Stimulated activated CD4-positive, alpha-beta T cell treated with anti-CD3 and anti-CD28 coated beads, Interleukin-1b, Interleukin-23, amount 100 ng/mL, for 1 hour (primary cell): ENCODE measurements at regions not wholly inside any gene's neighbourhood (a gene's known extent, or its start where the extent isn't known, plus 50 kb on each side); places are given as distances from the start of the nearest gene placed in this dataset.

Experiments used
- DNase-seq, 2 donors: peaks; one replicate each; pipeline ENCODE4 v3.0.0-alpha.2; 2020; ENCODE audit warnings: low read depth in 2 of 2

DNA sequence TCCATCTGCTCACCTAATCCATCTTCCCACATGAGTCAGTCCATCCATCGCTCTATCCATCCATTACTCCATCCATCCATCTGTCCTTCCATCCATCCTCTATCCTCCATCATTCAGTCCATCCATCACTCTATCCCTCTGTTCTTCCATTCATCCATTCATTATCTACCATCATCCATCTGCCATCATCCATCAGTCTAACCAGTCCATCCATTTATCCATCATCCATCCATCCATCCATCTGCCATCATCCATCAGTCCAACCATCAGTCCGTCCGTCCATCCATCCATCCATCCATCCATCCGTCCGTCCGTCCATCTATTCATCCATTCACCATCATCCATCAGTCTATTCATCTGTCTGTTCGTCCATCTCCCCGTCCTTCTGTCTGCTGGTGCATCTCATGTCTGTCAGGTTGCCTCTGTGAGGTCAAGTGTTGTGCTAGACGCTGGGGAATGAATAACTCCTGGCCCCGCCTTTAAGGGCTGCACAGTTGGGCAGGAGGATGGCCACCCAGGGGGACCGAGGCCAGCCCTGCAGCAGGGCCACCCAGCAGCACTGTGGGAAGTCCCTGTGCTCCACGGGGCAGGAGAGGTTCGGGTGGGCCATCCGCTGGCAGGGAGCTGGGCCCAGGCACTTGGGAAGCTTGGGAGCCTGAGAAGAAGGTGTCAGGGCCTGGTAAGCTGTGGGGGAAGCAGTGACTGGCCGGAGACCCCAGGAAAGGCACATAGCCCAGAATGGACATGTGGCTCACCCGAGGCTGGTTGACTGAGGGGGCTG, 137.1 kb downstream of the CTTN start:
- no peak for DNase-seq

DNA sequence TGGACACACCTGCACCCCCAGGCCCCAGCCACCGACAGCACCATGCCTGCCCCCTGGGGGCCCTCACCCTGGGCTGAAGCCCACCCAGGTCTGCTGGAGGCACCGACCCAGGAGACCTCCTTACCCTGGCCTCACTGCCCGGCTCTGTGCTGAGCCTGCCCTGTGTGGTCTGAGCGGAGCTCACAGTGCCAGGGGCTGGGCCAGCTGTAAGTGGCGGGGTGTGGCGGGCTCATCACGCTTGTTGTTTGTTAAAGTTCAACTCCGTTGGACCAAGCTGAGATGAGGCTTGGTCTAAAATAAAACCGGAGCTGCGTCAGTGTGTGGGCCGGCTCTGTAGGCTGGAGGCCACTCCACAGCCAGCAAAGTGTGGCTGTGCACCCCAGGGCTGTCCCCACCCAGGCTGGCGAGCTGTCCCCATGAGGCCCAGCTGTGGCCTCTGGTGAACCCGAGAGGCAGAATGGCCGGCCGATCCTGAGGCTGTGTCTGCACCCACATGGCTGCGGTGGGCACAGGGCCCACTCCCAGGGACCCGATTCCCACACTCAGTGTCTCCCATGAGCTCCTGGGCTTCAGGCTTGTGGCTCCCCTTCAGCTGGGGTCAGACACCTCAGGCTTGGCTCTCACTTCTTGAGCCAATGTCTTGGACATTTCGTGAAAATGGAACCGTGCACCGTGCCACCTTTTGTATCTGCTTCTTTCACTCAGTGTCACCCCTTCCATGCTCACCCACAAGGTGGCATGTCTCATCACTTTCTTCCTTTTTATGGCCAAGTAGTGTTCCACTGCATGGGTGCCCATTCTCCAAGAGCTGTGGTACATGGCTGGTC, 137.9 kb downstream of the CTTN start:
- no peak for DNase-seq

DNA sequence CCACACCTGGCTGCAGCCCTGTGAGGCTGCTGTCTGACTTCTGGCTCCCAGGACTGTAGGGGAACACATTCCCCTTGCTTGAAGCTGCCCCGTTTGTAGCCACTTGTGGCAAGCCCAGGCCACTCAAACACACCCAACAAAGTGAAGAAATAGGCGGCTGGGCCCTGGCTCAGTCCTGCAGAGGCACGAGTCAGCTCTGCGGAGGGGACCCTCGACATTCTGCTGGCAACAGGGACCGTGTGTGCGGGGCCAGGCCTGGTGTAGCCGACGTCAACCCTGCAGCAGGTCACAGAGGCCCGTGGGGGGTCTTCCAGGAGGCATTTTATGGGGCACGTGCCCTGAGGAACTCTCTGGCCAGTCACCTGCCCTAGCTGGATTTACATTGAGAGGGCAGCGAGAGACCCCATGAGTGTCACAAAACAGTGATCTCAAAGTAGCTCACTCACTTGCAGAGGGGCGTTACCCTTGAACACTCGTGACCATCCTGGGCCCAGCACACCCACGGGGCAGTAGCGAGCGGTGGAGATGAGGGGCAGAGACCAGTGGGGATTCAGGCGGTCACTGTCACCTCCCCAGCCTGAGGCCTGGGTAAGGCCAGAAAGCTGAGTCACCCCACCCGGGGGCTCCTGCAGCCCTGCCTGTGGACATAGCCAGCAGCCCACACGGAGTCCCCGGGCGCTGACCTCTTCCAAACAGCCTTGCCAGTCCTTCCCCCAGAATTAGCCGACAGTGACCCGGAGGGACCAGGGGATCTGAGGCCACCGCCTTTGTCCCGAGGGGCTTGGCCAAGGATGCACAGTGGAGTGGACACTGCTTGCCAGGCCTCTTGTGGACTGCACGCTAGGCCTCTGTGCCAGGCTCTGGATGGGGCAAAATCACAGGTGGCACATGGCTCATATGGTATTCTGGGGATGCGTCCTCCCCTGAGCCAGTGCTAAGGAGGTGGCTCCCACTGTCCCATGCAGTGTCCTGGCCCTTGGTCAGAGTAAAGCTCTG, 139.5 kb downstream of the CTTN start:
- no peak for DNase-seq

- no peak for DNase-seq
Observed at GRCh38 chr11:70538641-70539359, 140.5 kb downstream of the CTTN start.

DNA sequence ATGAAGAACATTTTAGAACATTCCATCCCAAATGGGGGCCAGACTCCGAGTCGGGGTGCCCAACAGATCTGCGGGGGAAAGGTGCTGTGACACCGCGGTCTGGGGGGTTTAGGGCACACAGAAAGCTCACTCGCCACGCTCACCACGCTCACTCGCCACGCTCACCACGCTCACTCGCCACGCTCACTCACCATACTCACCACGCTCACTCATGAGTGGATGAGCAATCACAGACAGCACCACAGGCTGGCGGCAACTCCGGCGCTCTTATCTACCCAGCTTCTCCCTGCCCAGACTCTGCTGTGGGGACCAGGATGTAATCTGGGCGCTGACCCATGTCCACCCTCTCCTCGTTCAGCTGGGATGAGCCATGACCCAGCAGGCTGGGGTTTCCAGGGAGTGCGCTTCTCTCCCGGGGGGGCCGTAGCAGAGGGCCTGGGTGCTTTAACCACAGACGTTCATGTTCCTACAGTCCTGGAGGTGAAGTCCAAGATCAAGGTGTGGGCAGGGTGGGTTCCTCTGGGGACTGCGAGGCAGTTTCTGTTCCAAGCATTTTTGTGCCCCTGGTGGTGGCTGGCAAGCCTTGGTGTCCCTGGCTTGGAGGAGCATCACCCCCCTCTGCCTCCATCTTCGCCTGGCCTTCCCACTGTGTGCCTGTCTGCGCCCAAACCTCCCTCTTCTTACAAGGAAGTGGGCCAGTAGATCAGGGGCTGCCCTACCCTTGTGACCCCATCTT, 141.2 kb downstream of the CTTN start:
- DNase-seq: no peak

- no peak for DNase-seq
Observed at GRCh38 chr11:70540196-70540595, 141.9 kb downstream of the CTTN start.

DNA sequence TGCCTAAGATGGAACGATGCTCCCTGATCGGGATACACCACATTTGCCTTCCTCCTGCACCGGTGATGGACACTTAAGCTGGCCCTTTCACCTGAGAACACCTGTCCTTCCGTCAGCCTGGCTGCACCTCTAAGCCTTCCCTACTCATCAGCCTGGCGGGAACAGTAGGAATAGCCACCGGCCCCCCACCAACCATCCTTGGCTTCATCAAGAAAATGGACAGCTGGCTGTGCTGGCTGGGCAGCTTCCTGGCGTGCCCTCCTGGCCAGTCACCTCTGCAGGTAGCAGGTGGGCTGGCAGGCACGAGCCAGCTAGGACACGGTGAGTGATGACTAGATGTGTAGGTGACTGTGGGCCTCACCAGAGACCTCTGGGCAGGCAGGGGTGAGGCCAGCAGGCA, 142.8 kb downstream of the CTTN start:
- DNase-seq: no peak

GRCh38 chr11:70541699-70542098, 143.4 kb downstream of the CTTN start:
- no peak for DNase-seq

GRCh38 chr11:70542406-70542805, 144.1 kb downstream of the CTTN start:
- no peak for DNase-seq

- DNase-seq: no peak
Observed at GRCh38 chr11:70542811-70543210, 144.5 kb downstream of the CTTN start.

DNA sequence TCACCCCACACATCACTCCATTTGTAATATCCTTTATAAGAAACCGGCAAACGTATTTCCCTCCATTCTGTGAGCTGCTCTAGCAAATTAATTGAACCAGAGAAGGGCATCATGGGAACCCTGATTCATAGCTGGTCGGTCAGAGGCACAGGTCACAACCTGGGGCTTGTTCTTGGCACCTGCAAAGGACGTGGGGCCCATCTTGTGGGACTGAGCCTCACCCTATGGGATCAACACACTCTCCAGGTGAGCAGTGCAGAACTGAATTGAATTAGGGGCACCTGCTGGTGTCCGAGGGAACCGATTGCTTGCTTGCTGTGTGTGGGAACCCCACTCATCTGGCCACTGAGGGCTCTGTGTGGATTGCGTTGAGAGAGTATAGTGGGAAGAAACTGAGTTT, 145.3 kb downstream of the CTTN start:
- DNase-seq: no peak

DNA sequence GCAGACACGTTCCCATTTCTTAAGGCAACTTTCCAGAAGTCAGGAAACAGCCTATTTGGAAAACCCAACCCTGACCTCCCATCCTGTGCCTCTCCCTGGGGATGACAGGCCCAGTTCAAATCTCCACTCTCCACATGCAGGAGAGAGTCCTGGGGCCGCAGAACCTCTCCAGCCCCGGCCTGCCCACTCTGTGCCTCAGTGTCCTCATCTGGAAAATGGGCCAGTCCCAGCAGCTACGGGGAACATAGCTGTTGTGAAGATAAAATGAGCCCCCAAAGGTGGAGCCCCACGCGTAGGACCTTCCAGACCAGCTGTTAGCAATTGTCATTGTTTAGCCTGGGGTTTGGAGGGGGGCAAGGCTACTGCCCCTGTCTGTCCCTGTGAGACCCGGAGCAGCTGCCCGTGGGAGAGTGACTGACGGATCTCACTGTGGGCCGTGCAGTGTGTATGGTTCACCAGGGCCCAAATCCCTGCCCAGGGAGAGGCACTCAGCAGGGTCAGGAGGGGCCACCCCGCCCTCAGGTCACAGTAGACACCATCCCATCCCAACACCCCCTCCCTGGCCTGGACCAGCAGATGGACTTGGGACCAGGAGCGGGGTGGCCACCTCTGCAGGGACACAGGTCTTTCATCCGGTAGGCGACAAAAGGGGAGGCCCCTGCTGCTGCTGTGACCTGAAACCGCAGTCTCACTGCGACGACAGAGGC, 145.9 kb downstream of the CTTN start:
- no peak for DNase-seq

- DNase-seq: no peak
Observed at GRCh38 chr11:70544774-70545609, 146.7 kb downstream of the CTTN start.

GRCh38 chr11:70545610-70545912, 147.2 kb downstream of the CTTN start:
- DNase-seq: no peak

- DNase-seq: no peak
Observed at GRCh38 chr11:70546191-70546940, 148.0 kb downstream of the CTTN start.

DNA sequence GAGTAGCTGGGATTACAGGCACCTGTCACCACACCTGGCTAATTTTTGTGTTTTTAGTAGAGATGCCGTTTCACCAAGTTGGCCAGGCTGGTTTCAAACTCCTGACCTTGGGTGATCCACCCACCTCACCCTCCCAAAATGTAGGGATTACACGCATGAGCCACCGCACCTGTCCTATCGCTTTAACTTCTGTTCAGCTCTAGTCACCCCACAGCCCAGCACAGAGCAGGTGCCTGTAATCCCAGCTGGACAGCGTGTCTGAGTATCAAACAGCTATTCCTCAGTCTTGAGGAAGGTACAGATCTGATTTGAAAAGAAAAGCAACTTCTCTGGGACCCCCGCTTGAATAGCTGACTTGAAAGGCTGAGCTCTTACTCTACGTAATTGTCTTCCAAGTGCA, 149.1 kb downstream of the CTTN start:
- DNase-seq: no peak

DNA sequence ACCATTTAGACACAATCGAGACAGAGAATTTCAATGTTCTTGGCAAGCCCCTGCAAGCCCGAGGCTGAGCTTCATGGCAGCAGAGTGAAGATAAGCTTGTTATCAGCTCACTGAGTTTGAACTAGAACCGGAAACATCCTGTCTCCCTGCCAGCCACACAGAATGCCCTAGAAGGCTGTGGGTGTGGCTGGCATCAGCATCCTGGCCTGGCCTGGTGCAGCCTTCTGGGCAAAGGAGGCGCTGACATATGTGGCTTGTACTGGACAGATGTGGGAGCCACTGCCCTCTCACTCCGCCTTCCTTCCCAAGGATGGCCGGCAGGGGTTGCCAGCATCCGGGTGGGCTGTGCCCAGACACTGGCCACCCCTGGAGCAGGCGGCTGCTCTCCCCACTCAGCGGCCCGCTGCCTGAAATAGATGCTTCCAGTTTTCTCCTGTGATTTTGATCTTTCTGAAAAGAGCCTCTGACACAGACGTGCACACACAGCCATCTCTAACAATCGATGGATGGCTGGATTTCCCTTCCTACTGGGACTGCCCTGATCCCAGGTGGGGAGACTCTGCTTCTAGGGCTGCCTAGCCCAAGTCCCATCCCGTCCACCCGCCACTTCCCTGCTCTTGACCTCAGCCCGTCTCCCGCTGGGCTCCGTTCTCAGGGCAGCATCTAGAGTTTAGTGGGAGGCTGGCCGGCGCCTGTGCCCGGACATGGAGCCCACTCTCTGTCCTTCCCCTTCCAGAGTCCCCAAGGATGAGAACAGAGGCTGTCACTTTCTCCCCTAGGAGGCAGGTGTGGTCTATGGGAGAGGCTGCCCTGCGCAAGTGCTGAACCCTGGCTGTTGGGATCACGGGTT, 149.7 kb downstream of the CTTN start:
- no peak for DNase-seq

DNA sequence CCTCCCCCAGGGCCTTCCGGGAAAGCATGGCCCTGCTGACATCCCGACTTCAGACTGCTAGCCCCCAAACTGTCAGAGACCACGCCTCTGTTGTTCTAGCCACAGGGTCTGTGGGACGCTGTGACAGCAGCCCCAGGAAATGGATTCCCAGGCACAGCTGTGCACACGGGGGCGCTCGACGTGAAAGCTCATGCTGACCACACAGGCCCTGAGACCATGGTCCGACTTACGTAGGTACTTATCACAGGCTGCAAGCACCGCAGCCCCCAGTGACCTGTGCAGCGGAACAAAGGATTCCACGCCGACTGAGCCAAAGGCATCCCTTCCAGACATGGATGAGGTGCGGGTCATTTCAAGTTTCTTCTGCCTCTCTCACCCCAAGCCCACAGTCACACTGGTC, 150.6 kb downstream of the CTTN start:
- no peak for DNase-seq
